Glutamatergic neuron (in vitro differentiated cells): ENCODE measurements at regions not wholly inside any gene's neighbourhood (a gene's known extent, or its start where the extent isn't known, plus 50 kb on each side); places are given as distances from the start of the nearest gene placed in this dataset.

Experiments
- DNase-seq: peaks from one replicate; pipeline ENCODE4 v3.0.0; 2022
- H3K27ac Mint-ChIP-seq: one replicate; pipeline ENCODE4 v1.8.0; 2020; ENCODE audit warnings: mild to moderate bottlenecking, mixed read lengths, inconsistent platforms; ENCODE audit not compliant: unreplicated experiment
- H3K27me3 Mint-ChIP-seq: one replicate; pipeline ENCODE4 v1.8.0; 2020; ENCODE audit warnings: mild to moderate bottlenecking, moderate library complexity, mixed read lengths, inconsistent platforms; ENCODE audit not compliant: unreplicated experiment
- H3K36me3 Mint-ChIP-seq: one replicate; pipeline ENCODE4 v1.8.0; 2020; ENCODE audit warnings: mild to moderate bottlenecking, mixed read lengths, inconsistent platforms; ENCODE audit not compliant: unreplicated experiment
- H3K4me1 Mint-ChIP-seq: one replicate; pipeline ENCODE4 v1.8.0; 2020; ENCODE audit warnings: mild to moderate bottlenecking, low read depth, mixed read lengths, inconsistent platforms; ENCODE audit not compliant: unreplicated experiment
- H3K4me3 Mint-ChIP-seq: one replicate; pipeline ENCODE4 v1.8.0; 2020; ENCODE audit warnings: mild to moderate bottlenecking, mixed read lengths, inconsistent platforms; ENCODE audit not compliant: unreplicated experiment
- H3K9me3 Mint-ChIP-seq: one replicate; pipeline ENCODE4 v1.8.0; 2020; ENCODE audit warnings: mild to moderate bottlenecking, moderate library complexity, mixed read lengths, inconsistent platforms; ENCODE audit not compliant: unreplicated experiment
- TF ChIP-seq, protein P1 (sequence below): fragments of 200-600 bp; sonication (generic); IDR thresholded peaks from one replicate; pipeline ENCODE4 v1.5.0; 2021; ENCODE audit not compliant: partially characterized antibody, unreplicated experiment

DNA sequence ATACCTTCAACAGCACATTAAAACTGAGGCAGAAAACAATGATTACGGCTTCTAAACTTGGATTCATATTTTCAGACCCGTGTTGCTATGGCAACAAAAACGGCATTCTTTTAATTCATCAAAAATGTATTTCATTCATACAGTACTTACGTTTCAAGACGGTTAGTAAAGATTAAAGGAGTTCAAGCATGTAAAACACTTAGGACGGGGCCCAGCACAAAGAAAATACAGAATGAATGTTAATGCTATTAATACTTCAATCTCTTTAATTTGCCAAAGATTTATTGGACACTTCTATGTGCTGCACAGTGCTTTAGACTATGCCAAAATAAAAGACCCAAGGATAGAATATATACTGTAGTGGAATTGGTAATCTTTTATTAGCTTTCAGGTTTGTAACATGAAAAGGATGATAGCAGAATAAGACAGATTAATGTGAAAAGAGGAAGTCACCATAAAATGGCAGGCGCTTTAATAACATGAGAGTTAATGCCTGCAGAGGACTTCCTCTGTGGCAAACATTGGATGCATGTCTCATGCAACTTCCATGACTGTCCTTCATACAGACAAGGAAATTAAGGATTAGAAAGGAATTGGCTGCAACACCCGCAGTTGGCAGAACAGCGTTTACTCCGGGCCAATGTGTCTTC, 201.6 kb upstream of the KLF6 start:
- TF ChIP-seq, protein P1, sequence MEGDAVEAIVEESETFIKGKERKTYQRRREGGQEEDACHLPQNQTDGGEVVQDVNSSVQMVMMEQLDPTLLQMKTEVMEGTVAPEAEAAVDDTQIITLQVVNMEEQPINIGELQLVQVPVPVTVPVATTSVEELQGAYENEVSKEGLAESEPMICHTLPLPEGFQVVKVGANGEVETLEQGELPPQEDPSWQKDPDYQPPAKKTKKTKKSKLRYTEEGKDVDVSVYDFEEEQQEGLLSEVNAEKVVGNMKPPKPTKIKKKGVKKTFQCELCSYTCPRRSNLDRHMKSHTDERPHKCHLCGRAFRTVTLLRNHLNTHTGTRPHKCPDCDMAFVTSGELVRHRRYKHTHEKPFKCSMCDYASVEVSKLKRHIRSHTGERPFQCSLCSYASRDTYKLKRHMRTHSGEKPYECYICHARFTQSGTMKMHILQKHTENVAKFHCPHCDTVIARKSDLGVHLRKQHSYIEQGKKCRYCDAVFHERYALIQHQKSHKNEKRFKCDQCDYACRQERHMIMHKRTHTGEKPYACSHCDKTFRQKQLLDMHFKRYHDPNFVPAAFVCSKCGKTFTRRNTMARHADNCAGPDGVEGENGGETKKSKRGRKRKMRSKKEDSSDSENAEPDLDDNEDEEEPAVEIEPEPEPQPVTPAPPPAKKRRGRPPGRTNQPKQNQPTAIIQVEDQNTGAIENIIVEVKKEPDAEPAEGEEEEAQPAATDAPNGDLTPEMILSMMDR, result no peak
- Mint-ChIP-seq H3K36me3 (no peaks in the 10 kb centered on the region), H3K27me3 (peaks cover under 1% of the 10 kb centered on the region), H3K27ac (no peak overlapping the region), H3K9me3 (no peaks in the 10 kb centered on the region), H3K4me3 (no peak overlapping the region), H3K4me1 (no peaks in the 10 kb centered on the region)
- no peak for DNase-seq

DNA sequence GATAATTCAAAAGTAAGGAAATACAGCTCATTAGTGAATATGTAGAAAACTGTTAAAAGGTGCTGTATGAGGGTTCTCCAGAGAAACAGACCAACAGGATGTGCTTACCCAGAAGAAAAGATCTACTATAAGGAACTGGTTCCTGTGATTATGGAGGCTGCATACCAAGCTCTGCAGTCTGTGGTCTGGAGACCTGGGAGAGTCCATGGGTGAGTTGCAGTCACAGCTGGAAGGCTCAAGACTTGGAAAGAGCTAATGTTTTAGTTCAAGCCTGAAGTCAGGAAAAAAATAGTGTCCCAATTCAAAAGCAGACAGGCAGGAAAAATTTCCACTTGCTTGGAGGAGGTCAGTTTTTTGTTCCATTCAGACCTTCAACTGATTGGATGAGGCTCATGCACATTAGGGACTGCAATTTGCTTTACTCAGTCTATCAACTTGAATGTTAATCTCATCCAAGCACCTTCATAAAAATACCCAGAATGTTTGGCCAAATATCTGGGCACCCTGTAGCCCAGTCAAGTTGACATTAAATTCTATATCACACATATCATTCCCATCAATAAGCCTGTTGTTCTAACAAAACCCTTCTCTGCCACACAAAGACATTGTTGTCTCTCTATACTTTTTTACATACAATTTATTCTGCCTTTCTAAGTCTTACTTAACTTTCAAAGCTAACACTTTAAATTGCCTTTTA, 197.9 kb upstream of the KLF6 start:
- no peak for DNase-seq
- TF ChIP-seq, protein P1, result no peak
- Mint-ChIP-seq H3K36me3 (peaks cover 5% of the 10 kb centered on the region), H3K9me3 (no peaks in the 10 kb centered on the region), H3K4me3 (no peak overlapping the region), H3K4me1 (peaks cover 2% of the 10 kb centered on the region), H3K27me3 (no peaks in the 10 kb centered on the region), H3K27ac (no peak overlapping the region)

DNA sequence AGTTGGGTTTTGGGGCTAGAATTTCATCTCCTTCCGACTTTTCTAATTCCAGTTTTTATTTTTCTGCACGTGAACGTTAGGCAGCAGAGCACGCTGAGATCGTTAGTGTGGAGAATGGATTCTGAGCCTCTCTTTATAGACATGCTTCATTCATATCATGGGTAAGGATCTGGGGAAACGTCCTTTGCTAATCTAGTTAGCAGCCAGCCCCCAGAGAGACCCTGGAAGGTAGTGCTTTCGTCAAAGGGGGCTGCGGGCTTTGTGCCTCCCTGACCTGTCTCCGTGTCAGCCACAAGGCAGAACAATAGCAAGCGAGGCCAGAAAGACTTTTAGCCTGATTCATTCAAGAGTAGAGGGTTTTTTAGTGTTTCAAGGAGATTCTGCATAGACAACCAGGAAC, 196.3 kb upstream of the KLF6 start:
- Mint-ChIP-seq H3K27me3 (no peaks in the 10 kb centered on the region), H3K9me3 (no peaks in the 10 kb centered on the region), H3K4me1 (peaks cover 2% of the 10 kb centered on the region), H3K27ac (no peak overlapping the region), H3K36me3 (peaks cover 5% of the 10 kb centered on the region), H3K4me3 (no peak overlapping the region)
- DNase-seq, result no peak
- TF ChIP-seq, protein P1, result no peak

DNA sequence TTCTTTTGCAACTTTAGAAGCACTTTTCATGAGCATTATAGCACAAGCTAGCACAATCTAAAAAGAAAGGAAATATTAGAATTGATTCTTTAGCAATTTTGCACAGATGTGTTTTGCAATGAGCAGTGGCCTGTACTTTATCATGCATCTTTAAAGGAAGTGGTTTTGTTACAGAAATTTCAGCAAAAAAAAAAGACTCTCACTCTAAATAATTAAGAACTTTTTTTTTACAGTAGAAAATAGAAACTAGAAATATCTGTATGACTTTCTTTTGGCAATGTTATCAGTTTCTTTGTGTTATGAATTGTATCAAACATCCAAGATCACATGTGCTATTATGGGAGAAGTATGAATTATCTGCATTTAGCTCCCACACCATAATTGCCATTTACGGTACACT, 195.7 kb upstream of the KLF6 start:
- Mint-ChIP-seq H3K9me3 (no peaks in the 10 kb centered on the region), H3K36me3 (peaks cover 5% of the 10 kb centered on the region), H3K4me1 (peaks cover 2% of the 10 kb centered on the region), H3K4me3 (no peak overlapping the region), H3K27me3 (no peaks in the 10 kb centered on the region), H3K27ac (no peak overlapping the region)
- no peak for DNase-seq
- TF ChIP-seq, protein P1, result no peak

DNA sequence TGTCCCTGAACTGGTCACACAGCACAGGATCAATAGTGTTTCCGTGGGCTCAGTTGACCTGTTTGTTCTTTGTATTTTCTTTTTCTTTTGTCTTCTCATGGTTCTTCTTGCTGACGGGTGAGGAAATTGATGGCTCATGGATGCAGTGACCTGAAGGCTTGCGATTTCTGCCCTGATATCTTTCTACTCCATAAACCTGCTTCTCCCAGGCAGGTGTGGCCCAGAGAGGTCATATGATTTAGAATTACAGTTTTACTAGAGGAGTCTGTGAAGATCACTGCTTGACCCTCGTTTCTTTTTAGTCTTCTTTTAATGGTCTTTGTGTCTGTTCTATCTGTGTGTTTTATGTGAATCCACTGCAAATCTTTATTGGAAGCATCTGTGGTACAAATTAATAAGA, 195.1 kb upstream of the KLF6 start:
- no peaks in the 10 kb centered on the region for H3K27me3 Mint-ChIP-seq
- H3K27ac Mint-ChIP-seq, result no peak overlapping the region
- no peak overlapping the region for H3K4me3 Mint-ChIP-seq
- TF ChIP-seq, protein P1, result no peak
- DNase-seq, result no peak
- H3K9me3 Mint-ChIP-seq, result no peaks in the 10 kb centered on the region
- H3K4me1 Mint-ChIP-seq, result peaks cover 2% of the 10 kb centered on the region
- H3K36me3 Mint-ChIP-seq, result peaks cover 5% of the 10 kb centered on the region
